GM23248 (cell line): ENCODE measurements at regions not wholly inside any gene's neighbourhood (a gene's known extent, or its start where the extent isn't known, plus 50 kb on each side); places are given as distances from the start of the nearest gene placed in this dataset.

Experiments
- DNase-seq: peaks from one replicate; pipeline ENCODE4 v3.0.0-alpha.2; 2015
- H2AFZ ChIP-seq: fragments of 200-600 bp; sonication (generic); 2 replicates; pipeline ENCODE4 v1.6.1; 2016; ENCODE audit warnings: antibody characterized with exemption
- H3F3A ChIP-seq: fragments of 200-600 bp; sonication (generic); 2 replicates; pipeline ENCODE4 v1.6.1; 2016; ENCODE audit warnings: mild to moderate bottlenecking, antibody characterized with exemption, mixed run types; ENCODE audit not compliant: insufficient read depth
- H3K27ac ChIP-seq: fragments of 200-600 bp; sonication (generic); 2 replicates; pipeline ENCODE4 v1.5.1; 2016; ENCODE audit warnings: mild to moderate bottlenecking
- H3K27me3 ChIP-seq: fragments of 200-600 bp; sonication (generic); replicated peaks from 2 replicates; pipeline ENCODE4 v1.6.1; 2016; ENCODE audit warnings: mild to moderate bottlenecking; ENCODE audit not compliant: insufficient read depth
- H3K36me3 ChIP-seq: fragments of 200-600 bp; sonication (generic); 2 replicates; pipeline ENCODE4 v1.6.1; 2016; ENCODE audit warnings: low read depth, mild to moderate bottlenecking
- H3K4me1 ChIP-seq: fragments of 200-600 bp; sonication (generic); 2 replicates; pipeline ENCODE4 v1.6.1; 2016; ENCODE audit warnings: mild to moderate bottlenecking; ENCODE audit not compliant: insufficient read depth
- H3K4me2 ChIP-seq: fragments of 200-600 bp; sonication (generic); one replicate; pipeline ENCODE4 v1.6.1; 2016; ENCODE audit warnings: mild to moderate bottlenecking; ENCODE audit not compliant: unreplicated experiment
- H3K4me3 ChIP-seq: fragments of 200-600 bp; sonication (generic); 2 replicates; pipeline ENCODE4 v1.5.1; 2016; ENCODE audit warnings: mild to moderate bottlenecking
- H3K79me2 ChIP-seq: fragments of 200-600 bp; sonication (generic); 2 replicates; pipeline ENCODE4 v1.6.1; 2016; ENCODE audit warnings: mild to moderate bottlenecking; ENCODE audit not compliant: insufficient read depth
- H3K9ac ChIP-seq: fragments of 200-600 bp; sonication (generic); 2 replicates; pipeline ENCODE4 v1.6.1; 2016; ENCODE audit warnings: mild to moderate bottlenecking
- H3K9me2 ChIP-seq: fragments of 200-600 bp; sonication (generic); 2 replicates; pipeline ENCODE4 v1.6.1; 2016; ENCODE audit warnings: mixed run types, mild to moderate bottlenecking, moderate library complexity; ENCODE audit not compliant: insufficient read depth
- H3K9me3 ChIP-seq: fragments of 200-600 bp; sonication (generic); one replicate; pipeline ENCODE4 v1.6.1; 2017; ENCODE audit warnings: low read depth
- H4K20me1 ChIP-seq: fragments of 200-600 bp; sonication (generic); 2 replicates; pipeline ENCODE4 v1.6.0; 2016; ENCODE audit not compliant: insufficient read depth
- EZH2 ChIP-seq: fragments of 200-600 bp; sonication (generic); IDR thresholded peaks from 2 replicates; pipeline ENCODE4 v1.6.1; 2018; ENCODE audit warnings: antibody characterized with exemption, mild to moderate bottlenecking; ENCODE audit not compliant: insufficient read depth, poor library complexity, severe bottlenecking
- EZH2phosphoT487 ChIP-seq: fragments of 200-600 bp; sonication (generic); IDR thresholded peaks from 2 replicates; pipeline ENCODE4 v1.6.1; 2018; ENCODE audit warnings: antibody characterized with exemption, moderate library complexity, mild to moderate bottlenecking, low read depth; ENCODE audit not compliant: insufficient read depth
- WGBS, 2 experiments: methylation state at CpG; one replicate each; pipeline ENCODE4 v1.1.6; 2015 to 2017; ENCODE audit warnings: low lambda C conversion rate in 2 of 2, low coverage in 1 of 2; ENCODE audit errors: missing lambda C conversion rate in 2 of 2; 5-methylcytosine and 5-hydroxymethylcytosine counted together
- in situ Hi-C: fragments of 300-500 bp; cut with MboI; formaldehyde crosslinking; loops from 2 replicates; pipeline ENCODE4 v1.15.0; 2020

GRCh38 chr5:39896104-39896503 is 471.3 kb upstream of the DAB2 start:
- no peaks in the 10 kb centered on the region for H3K36me3 ChIP-seq
- DNase-seq = no peak
- peaks cover 9% of the 10 kb centered on the region; the same call in 1 of the 2 replicates for H3F3A ChIP-seq
- TF ChIP-seq EZH2phosphoT487 (no peak), EZH2 (no peak)
- no peak overlapping the region for H2AFZ ChIP-seq
- no peaks in the 10 kb centered on the region for H3K27me3 ChIP-seq
- H3K79me2 ChIP-seq = no peaks in the 10 kb centered on the region
- 80 to 91% methylated on average over 3 of the region's 3 CpGs for WGBS, 2 experiments
- no peaks in the 10 kb centered on the region for H3K9me3 ChIP-seq
- H4K20me1 ChIP-seq = no peaks in the 10 kb centered on the region
- peaks cover 19% of the 10 kb centered on the region for H3K4me1 ChIP-seq
- H3K9me2 ChIP-seq = no peaks in the 10 kb centered on the region
- H3K4me3 ChIP-seq = no peak overlapping the region
- no peak overlapping the region for H3K9ac ChIP-seq
- no peak overlapping the region for H3K4me2 ChIP-seq
- H3K27ac ChIP-seq = no peak overlapping the region
- in situ Hi-C loops = no loop called here

GRCh38 chr5:39892708-39893107 is 467.9 kb upstream of the DAB2 start:
- no peak overlapping the region for H3K9ac ChIP-seq
- no peaks in the 10 kb centered on the region for H3K9me2 ChIP-seq
- H3K79me2 ChIP-seq = no peaks in the 10 kb centered on the region
- TF ChIP-seq EZH2 (no peak), EZH2phosphoT487 (no peak)
- H3K27me3 ChIP-seq = no peaks in the 10 kb centered on the region
- 0 to 7% methylated on average over 1 of the region's 1 CpG for whole genome bisulfite sequencing, 2 experiments
- H4K20me1 ChIP-seq = no peaks in the 10 kb centered on the region
- no peaks in the 10 kb centered on the region for H3K9me3 ChIP-seq
- H3K4me1 ChIP-seq = peaks cover 21% of the 10 kb centered on the region
- H3K27ac ChIP-seq = no peak overlapping the region
- no peak overlapping the region for H3K4me2 ChIP-seq
- H3F3A ChIP-seq = peaks cover 9% of the 10 kb centered on the region; the same call in 1 of the 2 replicates
- H3K36me3 ChIP-seq = no peaks in the 10 kb centered on the region
- peak; percentile 45 for DNase-seq
- in situ Hi-C loops = no loop called here
- no peak overlapping the region for H3K4me3 ChIP-seq
- H2AFZ ChIP-seq = no peak overlapping the region

GRCh38 chr5:39891376-39891775 is 466.6 kb upstream of the DAB2 start:
- H3F3A ChIP-seq = peaks cover 9% of the 10 kb centered on the region; the same call in 1 of the 2 replicates
- H3K79me2 ChIP-seq = no peaks in the 10 kb centered on the region
- peak; percentile 64 for DNase-seq
- no peaks in the 10 kb centered on the region for H3K9me2 ChIP-seq
- H4K20me1 ChIP-seq = no peaks in the 10 kb centered on the region
- no peak overlapping the region for H3K4me3 ChIP-seq
- H3K9ac ChIP-seq = no peak overlapping the region
- H2AFZ ChIP-seq = no peak overlapping the region
- in situ Hi-C loops = no loop called here
- H3K9me3 ChIP-seq = no peaks in the 10 kb centered on the region
- no peaks in the 10 kb centered on the region for H3K27me3 ChIP-seq
- TF ChIP-seq EZH2phosphoT487 = no peak
- TF ChIP-seq EZH2 = no peak
- peaks cover 21% of the 10 kb centered on the region for H3K4me1 ChIP-seq
- no peak overlapping the region for H3K4me2 ChIP-seq
- 2 to 8% methylated on average over 2 of the region's 2 CpGs for WGBS, 2 experiments
- no peaks in the 10 kb centered on the region for H3K36me3 ChIP-seq
- H3K27ac ChIP-seq = no peak overlapping the region

GRCh38 chr5:39880985-39881384 is 456.2 kb upstream of the DAB2 start:
- Histone ChIP-seq H3F3A (no peaks in the 10 kb centered on the region), H3K4me2 (no peak overlapping the region), H3K9me3 (no peaks in the 10 kb centered on the region), H4K20me1 (no peaks in the 10 kb centered on the region), H3K9me2 (no peaks in the 10 kb centered on the region), H3K27me3 (no peaks in the 10 kb centered on the region), H3K9ac (no peak overlapping the region), H2AFZ (no peak overlapping the region), H3K36me3 (no peaks in the 10 kb centered on the region), H3K27ac (no peak overlapping the region), H3K4me1 (no peaks in the 10 kb centered on the region), H3K4me3 (no peak overlapping the region), H3K79me2 (no peaks in the 10 kb centered on the region)
- TF ChIP-seq EZH2 (no peak), EZH2phosphoT487 (no peak)
- in situ Hi-C loops = no loop called here
- DNase-seq = no peak

- no peaks in the 10 kb centered on the region for H3F3A ChIP-seq
- H3K36me3 ChIP-seq = no peaks in the 10 kb centered on the region
- no peak overlapping the region for H3K4me2 ChIP-seq
- no peaks in the 10 kb centered on the region for H3K9me3 ChIP-seq
- H3K27ac ChIP-seq = no peak overlapping the region
- H4K20me1 ChIP-seq = no peaks in the 10 kb centered on the region
- in situ Hi-C loops = no loop called here
- no peak for DNase-seq
- 88 to 91% methylated on average over 3 of the region's 3 CpGs for WGBS, 2 experiments
- H3K4me1 ChIP-seq = no peaks in the 10 kb centered on the region
- H3K79me2 ChIP-seq = no peaks in the 10 kb centered on the region
- no peak overlapping the region for H3K9ac ChIP-seq
- no peak for TF ChIP-seq EZH2
- no peak overlapping the region for H2AFZ ChIP-seq
- no peaks in the 10 kb centered on the region for H3K9me2 ChIP-seq
- H3K4me3 ChIP-seq = no peak overlapping the region
- H3K27me3 ChIP-seq = no peaks in the 10 kb centered on the region
These were observed 452.7 kb upstream of the DAB2 start for GRCh38 chr5:39877479-39877878.
